SK-N-SH treated with all-trans-retinoic acid at 6 μM for 48 hours (cell line): ENCODE measurements at regions not wholly inside any gene's neighbourhood (a gene's known extent, or its start where the extent isn't known, plus 50 kb on each side); places are given as distances from the start of the nearest gene placed in this dataset.

Experiments
- CSRNP3 ChIP-seq: fragments of 250-450 bp; sonication (Bioruptor Pico); IDR thresholded peaks from 2 replicates; pipeline ENCODE4 v1.5.1; 2021; ENCODE audit warnings: mild to moderate bottlenecking, moderate library complexity
- OSR1 ChIP-seq: fragments of 250-450 bp; sonication (Bioruptor Pico); IDR thresholded peaks from 2 replicates; pipeline ENCODE4 v1.8.0; 2022; ENCODE audit warnings: moderate library complexity, mild to moderate bottlenecking, inconsistent platforms
- PATZ1 ChIP-seq: fragments of 250-450 bp; sonication (Bioruptor Pico); IDR thresholded peaks from 2 replicates; pipeline ENCODE4 v1.8.0; 2020; ENCODE audit warnings: mild to moderate bottlenecking, moderate library complexity, borderline replicate concordance
- PPARA ChIP-seq: fragments of 250-450 bp; sonication (Bioruptor Pico); IDR thresholded peaks from 2 replicates; pipeline ENCODE4 v1.5.0; 2020; ENCODE audit warnings: mild to moderate bottlenecking, borderline replicate concordance
- RARB ChIP-seq: fragments of 250-450 bp; sonication (Bioruptor Pico); IDR thresholded peaks from 2 replicates; pipeline ENCODE4 v1.8.0; 2021; ENCODE audit warnings: mild to moderate bottlenecking, moderate library complexity
- SNAI2 ChIP-seq: fragments of 250-450 bp; sonication (Bioruptor Pico); IDR thresholded peaks from 2 replicates; pipeline ENCODE4 v1.5.0; 2020; ENCODE audit warnings: mild to moderate bottlenecking, moderate library complexity
- TOX ChIP-seq: fragments of 250-450 bp; sonication (Bioruptor Pico); IDR thresholded peaks from 2 replicates; pipeline ENCODE4 v1.8.0; 2021; ENCODE audit warnings: mild to moderate bottlenecking, moderate library complexity, borderline replicate concordance
- ZNF70 ChIP-seq: fragments of 450-650 bp; formaldehyde crosslinking; IDR thresholded peaks from 2 replicates; pipeline ENCODE4 v1.5.0; 2020; ENCODE audit warnings: mild to moderate bottlenecking, moderate library complexity

- no peak for TF ChIP-seq ZNF70
- no peak for TF ChIP-seq PPARA
- no peak for TF ChIP-seq PATZ1 (CRISPR knock-in tag)
- TF ChIP-seq SNAI2 (CRISPR knock-in tag), result no peak
- TF ChIP-seq CSRNP3 (CRISPR knock-in tag), result no peak
- TF ChIP-seq RARB (CRISPR knock-in tag), result no peak
- TF ChIP-seq OSR1 (CRISPR knock-in tag), result no peak
- TF ChIP-seq TOX, result no peak
Measured at GRCh38 chr4:110680265-110680664, 57.4 kb upstream of the PITX2 start.
